CD14-positive monocyte (primary cell): ENCODE measurements at regions not wholly inside any gene's neighbourhood (a gene's known extent, or its start where the extent isn't known, plus 50 kb on each side); places are given as distances from the start of the nearest gene placed in this dataset.

Experiments
- DNase-seq, 3 donors: peaks; one replicate each; pipeline ENCODE4 v3.0.0-alpha.2; 2011 to 2022
- H2AFZ ChIP-seq: 2 replicates; pipeline ENCODE4 v1.6.0; 2012; ENCODE audit warnings: mild to moderate bottlenecking, low read depth, low read length, inconsistent platforms; ENCODE audit not compliant: insufficient read depth, poor library complexity, severe bottlenecking
- H3K27ac ChIP-seq, 2 donors: 1 replicate in 1 of 2; 2 replicates in 1 of 2; pipeline ENCODE4 v1.5.1; 2012 to 2013; ENCODE audit warnings: low read length in 2 of 2, control low read depth in 1 of 2, inconsistent platforms in 1 of 2, low read depth in 1 of 2, mild to moderate bottlenecking in 1 of 2
- H3K27me3 ChIP-seq, 2 donors: one replicate each; pipeline versions ENCODE4 v1.6.0 to v1.6.1; 2011 to 2013; ENCODE audit warnings: low read length in 2 of 2; ENCODE audit not compliant: control insufficient read depth in 2 of 2, insufficient read depth in 2 of 2
- H3K36me3 ChIP-seq, 2 donors: replicated peaks in 1 of 2; 1 replicate in 1 of 2; 2 replicates in 1 of 2; pipeline versions ENCODE4 v1.5.1 to v1.6.1; 2012 to 2013; ENCODE audit warnings: low read length in 2 of 2, control low read depth in 1 of 2, inconsistent platforms in 1 of 2, mild to moderate bottlenecking in 1 of 2; ENCODE audit not compliant: insufficient read depth in 2 of 2, control insufficient read depth in 1 of 2
- H3K4me1 ChIP-seq, 2 donors: 1 replicate in 1 of 2; 2 replicates in 1 of 2; pipeline versions ENCODE4 v1.5.1 to v1.6.1; 2012 to 2013; ENCODE audit warnings: low read length in 2 of 2, control low read depth in 1 of 2, inconsistent platforms in 1 of 2, mild to moderate bottlenecking in 1 of 2, moderate library complexity in 1 of 2; ENCODE audit not compliant: insufficient read depth in 2 of 2, control insufficient read depth in 1 of 2
- H3K4me2 ChIP-seq: replicated peaks from 2 replicates; pipeline ENCODE3; 2012; ENCODE audit warnings: low read length, moderate library complexity, mild to moderate bottlenecking; ENCODE audit not compliant: poor library complexity, severe bottlenecking; ENCODE audit errors: extremely low read depth
- H3K4me3 ChIP-seq, 3 experiments: fragments of 200-600 bp in 1 of 3; sonication (generic) in 1 of 3; replicated peaks in 1 of 3; 1 replicate in 2 of 3; 2 replicates in 1 of 3; pipeline ENCODE4 v1.5.1; 2011 to 2013; ENCODE audit warnings: low read length in 3 of 3, mild to moderate bottlenecking in 3 of 3, control low read depth in 2 of 3, low read depth in 2 of 3, inconsistent platforms in 1 of 3, moderate library complexity in 1 of 3
- H3K79me2 ChIP-seq: 2 replicates; pipeline ENCODE4 v1.6.0; 2012; ENCODE audit warnings: mild to moderate bottlenecking, control low read depth, inconsistent platforms, low read length, moderate library complexity; ENCODE audit not compliant: insufficient read depth
- H3K9ac ChIP-seq: 2 replicates; pipeline ENCODE4 v1.6.0; 2017; ENCODE audit warnings: low read length, mild to moderate bottlenecking; ENCODE audit not compliant: insufficient read depth, poor library complexity, severe bottlenecking
- H3K9me3 ChIP-seq, 2 donors: replicated peaks in 1 of 2; 1 replicate in 1 of 2; 2 replicates in 1 of 2; pipeline versions ENCODE4 v1.5.1 to v1.6.1; 2012 to 2013; ENCODE audit warnings: low read length in 2 of 2, control low read depth in 1 of 2; ENCODE audit not compliant: control insufficient read depth in 1 of 2, insufficient read depth in 1 of 2
- H4K20me1 ChIP-seq: 2 replicates; pipeline ENCODE4 v1.6.0; 2012; ENCODE audit warnings: mild to moderate bottlenecking, low read length, control low read depth, moderate library complexity; ENCODE audit not compliant: insufficient read depth
- H3K27ac Mint-ChIP-seq, 7 donors: one replicate each; pipeline ENCODE4 v1.8.0; 2020; ENCODE audit warnings: mild to moderate bottlenecking in 7 of 7, mixed read lengths in 7 of 7, moderate library complexity in 6 of 7, inconsistent platforms in 2 of 7
- H3K27me3 Mint-ChIP-seq, 3 donors: one replicate each; pipeline ENCODE4 v1.8.0; 2021 to 2022; ENCODE audit warnings: low read depth in 3 of 3, mild to moderate bottlenecking in 3 of 3, mixed read lengths in 3 of 3, moderate library complexity in 3 of 3, inconsistent platforms in 1 of 3
- H3K36me3 Mint-ChIP-seq, 2 donors: one replicate each; pipeline ENCODE4 v1.8.0; 2020; ENCODE audit warnings: mixed read lengths in 2 of 2, inconsistent platforms in 1 of 2, mild to moderate bottlenecking in 1 of 2
- H3K4me1 Mint-ChIP-seq: one replicate; pipeline ENCODE4 v1.8.0; 2020; ENCODE audit warnings: mild to moderate bottlenecking, mixed read lengths
- H3K4me3 Mint-ChIP-seq, 2 donors: one replicate each; pipeline ENCODE4 v1.8.0; 2020; ENCODE audit warnings: mild to moderate bottlenecking in 2 of 2, mixed read lengths in 2 of 2, moderate library complexity in 1 of 2
- H3K9me3 Mint-ChIP-seq, 7 donors: one replicate each; pipeline ENCODE4 v1.8.0; 2020 to 2022; ENCODE audit warnings: mixed read lengths in 7 of 7, mild to moderate bottlenecking in 6 of 7, moderate library complexity in 6 of 7, inconsistent platforms in 2 of 7
- CTCF ChIP-seq: fragments of 200-600 bp; IDR thresholded peaks from one replicate; pipeline ENCODE4 v1.8.0; 2022; ENCODE audit warnings: antibody characterized with exemption, mild to moderate bottlenecking
- WGBS: methylation state at CpG from one replicate; pipeline ENCODE4 v1.1.5; 2013; ENCODE audit warnings: missing lambda C conversion rate; ENCODE audit not compliant: insufficient coverage; 5-methylcytosine and 5-hydroxymethylcytosine counted together
- intact Hi-C, 2 donors: fragments of 100-400 bp; cut with micrococcal nuclease; formaldehyde crosslinking; loops; one replicate each; pipeline versions ENCODE4 v1.15.0 to v1.15.1; 2023

GRCh38 chr10:105963334-105963884 lies 1201.1 kb downstream of the SORCS1 start:
- no peaks in the 10 kb centered on the region for H3K36me3 ChIP-seq
- no peak for TF ChIP-seq CTCF
- Mint-ChIP-seq H3K36me3 (no peaks in the 10 kb centered on the region), H3K4me3 (no peak overlapping the region), H3K27me3 (peaks cover 0 to 2% (median 0%) of the 10 kb centered on the region in 3 donors), H3K27ac (no peak overlapping the region), H3K9me3 (peaks cover 0 to 3% (median 0%) of the 10 kb centered on the region in 7 donors), H3K4me1 (no peaks in the 10 kb centered on the region)
- H3K4me3 ChIP-seq: no peak overlapping the region
- H4K20me1 ChIP-seq: no peaks in the 10 kb centered on the region
- no peaks in the 10 kb centered on the region for H3K9me3 ChIP-seq
- no peak for DNase-seq
- H3K27ac ChIP-seq: no peak overlapping the region
- H3K27me3 ChIP-seq: no peaks in the 10 kb centered on the region
- no peaks in the 10 kb centered on the region for H3K4me1 ChIP-seq
- no peaks in the 10 kb centered on the region for H3K79me2 ChIP-seq
- H3K4me2 ChIP-seq: no peak overlapping the region
- no CpG with 5 or more reads among the region's 1 CpG for WGBS
- no peak overlapping the region for H2AFZ ChIP-seq
- H3K9ac ChIP-seq: no peak overlapping the region
- intact Hi-C loops: no loop called here

- no peak overlapping the region for H3K4me3 Mint-ChIP-seq
- no peak for DNase-seq
- Histone ChIP-seq H3K27ac (no peak overlapping the region), H3K27me3 (no peaks in the 10 kb centered on the region), H3K79me2 (no peaks in the 10 kb centered on the region), H3K4me2 (no peak overlapping the region), H3K36me3 (no peaks in the 10 kb centered on the region), H3K4me1 (no peaks in the 10 kb centered on the region), H3K9ac (no peak overlapping the region), H4K20me1 (no peaks in the 10 kb centered on the region), H3K9me3 (no peaks in the 10 kb centered on the region), H3K4me3 (no peak overlapping the region), H2AFZ (no peak overlapping the region)
- intact Hi-C loops: no loop called here
- no peaks in the 10 kb centered on the region for H3K27me3 Mint-ChIP-seq
- no peaks in the 10 kb centered on the region for H3K36me3 Mint-ChIP-seq
- H3K4me1 Mint-ChIP-seq: no peaks in the 10 kb centered on the region
- no peak for TF ChIP-seq CTCF
- no CpG with 5 or more reads among the region's 1 CpG for WGBS
- H3K27ac Mint-ChIP-seq: no peak overlapping the region
- peaks cover 0 to 3% (median 0%) of the 10 kb centered on the region in 7 donors for H3K9me3 Mint-ChIP-seq
These were observed 1208.0 kb downstream of the SORCS1 start for GRCh38 chr10:105956550-105956949.
